ENCODE measurements at regions not wholly inside any gene's neighbourhood (a gene's known extent, or its start where the extent isn't known, plus 50 kb on each side); places are given as distances from the start of the nearest gene placed in this dataset.

DNA sequence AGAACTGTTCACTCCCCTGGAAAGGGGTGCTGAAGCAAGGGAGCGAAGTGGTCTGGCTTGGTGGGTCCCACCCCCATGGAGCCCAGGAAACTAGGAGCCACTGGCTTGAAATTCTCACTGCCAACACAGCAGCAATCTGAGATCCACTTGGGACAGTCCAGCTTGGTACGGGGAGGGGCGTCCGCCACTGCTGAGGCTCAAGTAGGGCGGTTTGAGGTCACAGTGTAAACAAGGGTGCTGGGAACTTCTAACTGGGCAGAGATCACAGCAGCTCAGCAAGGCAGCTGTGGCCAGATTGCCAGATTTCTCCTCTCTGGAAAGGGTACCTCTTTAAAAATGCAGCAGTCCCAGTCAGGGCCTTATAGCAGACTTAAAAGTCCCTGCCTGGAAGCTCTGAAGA, 53.9 kb upstream of the GALNTL6 start:
- DNase-seq = no peak

GRCh38 chr4:171751538-171751937, 61.7 kb upstream of the GALNTL6 start:
- DNase-seq = no peak

- DNase-seq = no peak
Measured at GRCh38 chr4:171746418-171746817, 66.8 kb upstream of the GALNTL6 start.

- DNase-seq = no peak
Measured at GRCh38 chr4:171742436-171742835, 70.8 kb upstream of the GALNTL6 start.

GRCh38 chr4:171727185-171727584, 86.0 kb upstream of the GALNTL6 start:
- no peak for DNase-seq

GRCh38 chr4:171721937-171722336, 91.3 kb upstream of the GALNTL6 start:
- no peak for DNase-seq

GRCh38 chr4:171719691-171720090, 93.5 kb upstream of the GALNTL6 start:
- no peak for DNase-seq

- no peak for DNase-seq
Measured at GRCh38 chr4:171718665-171719064, 94.5 kb upstream of the GALNTL6 start.

DNA sequence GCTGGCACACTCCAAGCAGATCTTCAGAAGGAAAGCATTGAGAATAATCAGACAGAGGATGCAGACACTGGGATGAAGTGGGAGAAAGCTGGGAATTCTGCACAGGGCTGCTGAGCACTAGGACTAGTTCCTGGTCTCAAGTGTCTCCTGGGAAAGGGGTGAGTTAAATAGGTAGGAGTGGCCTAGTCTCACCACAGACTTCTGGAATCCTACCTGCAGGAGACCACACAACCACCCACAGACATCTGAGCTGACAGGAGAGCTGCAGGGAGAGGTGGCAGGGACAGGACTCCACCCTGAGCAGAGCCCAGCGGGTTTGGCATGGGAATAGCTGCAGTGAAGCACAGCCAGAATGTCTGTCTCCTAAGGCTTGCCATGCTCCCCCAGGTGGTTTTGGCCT, 95.1 kb upstream of the GALNTL6 start:
- DNase-seq = no peak

DNA sequence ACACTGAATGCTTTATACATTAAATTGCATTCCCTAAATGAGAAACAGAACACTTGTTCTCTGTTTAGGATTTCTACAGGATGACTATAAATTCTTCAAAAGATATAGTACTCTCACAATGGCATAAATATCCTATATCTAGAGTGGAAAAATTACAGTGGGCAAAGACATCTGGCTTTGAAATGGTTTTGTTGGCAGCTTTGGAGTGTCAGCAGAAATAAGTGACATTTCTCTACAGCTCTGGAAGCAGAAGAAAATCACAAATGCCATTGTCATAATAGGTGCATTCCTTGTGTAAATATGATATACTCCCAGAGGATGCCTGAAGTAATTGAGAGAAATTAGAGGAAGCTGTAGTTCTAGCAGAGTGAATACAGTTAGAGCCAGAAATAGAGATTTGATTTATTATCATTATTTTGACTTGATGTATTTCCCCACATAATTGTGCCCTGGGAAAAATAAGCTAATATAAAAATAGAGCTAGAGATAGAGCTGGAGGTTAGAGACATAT, 95.9 kb upstream of the GALNTL6 start:
- peak in 1 of 3 experiments; percentile 9 for DNase-seq

- DNase-seq = no peak
Measured at GRCh38 chr4:171715973-171716372, 97.2 kb upstream of the GALNTL6 start.

DNA sequence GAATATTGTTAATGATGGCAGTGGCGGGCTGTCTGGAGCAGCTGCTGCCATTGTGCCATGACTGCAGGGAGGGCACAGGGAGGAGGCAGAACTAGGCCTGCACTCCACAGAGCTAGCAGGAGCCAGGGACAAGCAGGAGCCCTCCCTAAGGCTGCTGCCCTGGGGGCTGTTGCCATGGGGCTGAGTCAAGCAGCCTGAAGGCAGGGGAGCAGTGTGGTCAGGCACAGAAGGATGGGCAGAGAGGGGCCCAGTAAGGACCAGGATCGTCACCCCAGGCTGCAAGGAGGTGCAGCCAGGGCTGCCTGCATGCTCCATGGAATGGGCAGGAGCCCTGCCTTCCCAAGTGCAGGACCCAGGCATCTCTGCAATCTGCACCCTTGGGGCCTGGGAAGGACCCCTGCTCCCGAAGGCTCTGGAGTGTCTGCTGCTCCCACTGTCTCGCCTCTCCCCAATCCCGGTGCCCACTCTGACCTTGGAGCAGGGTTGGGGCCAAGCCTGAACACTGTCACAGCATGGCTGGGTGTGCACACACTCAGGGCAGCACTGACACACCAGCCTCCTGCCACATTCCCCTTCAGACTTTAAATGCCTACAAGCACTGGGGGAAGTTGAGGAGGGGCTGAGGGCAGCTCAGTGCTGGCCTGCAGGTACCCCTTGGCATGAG, 98.3 kb upstream of the GALNTL6 start:
- no peak for DNase-seq

- peak in 2 of 3 experiments; percentile 64 to 89 for DNase-seq
Measured at GRCh38 chr4:171710743-171711142, 102.5 kb upstream of the GALNTL6 start.

- peak in 2 of 3 experiments; percentile 4 to 43 for DNase-seq
Measured at GRCh38 chr4:171676555-171677215, 136.5 kb upstream of the GALNTL6 start.

DNA sequence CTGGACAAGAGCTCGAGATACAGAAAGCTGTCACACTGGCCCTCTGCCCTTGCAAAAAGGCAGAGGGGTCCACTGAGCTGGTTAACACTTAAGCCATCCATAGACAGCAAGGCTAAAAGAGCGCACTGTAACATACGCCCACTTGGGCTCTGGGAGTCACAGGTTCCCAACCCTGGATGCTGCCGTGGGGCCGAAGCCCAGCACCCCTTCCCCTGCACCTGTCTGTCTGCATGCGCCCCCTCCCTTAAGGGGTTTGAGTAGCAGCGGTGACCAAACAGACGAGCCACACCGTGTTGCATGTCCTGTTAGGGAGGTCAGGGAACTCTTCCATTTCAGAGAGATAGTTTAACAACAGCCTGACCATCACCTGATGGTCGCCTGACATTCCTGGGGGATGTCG, 138.4 kb upstream of the GALNTL6 start:
- DNase-seq = no peak

DNA sequence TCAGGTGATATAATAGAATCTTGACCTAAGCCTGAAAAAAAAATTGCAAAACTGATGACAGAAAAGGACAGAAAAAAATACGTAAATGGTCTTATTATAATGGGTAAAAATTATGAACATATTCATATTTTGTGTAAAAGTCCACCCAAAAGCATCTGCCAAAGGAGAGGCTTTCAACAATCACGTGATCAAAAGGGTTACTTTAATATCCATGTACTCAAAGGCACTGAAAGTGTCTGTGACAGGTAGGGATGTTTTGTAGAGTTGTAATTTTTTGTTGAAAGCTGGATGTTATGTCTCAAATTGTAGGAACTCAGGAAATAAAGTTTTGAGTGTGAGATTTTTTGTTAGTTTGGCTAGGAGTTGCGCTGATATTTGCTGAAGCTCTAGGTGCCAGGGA, 144.8 kb upstream of the GALNTL6 start:
- DNase-seq = no peak

DNA sequence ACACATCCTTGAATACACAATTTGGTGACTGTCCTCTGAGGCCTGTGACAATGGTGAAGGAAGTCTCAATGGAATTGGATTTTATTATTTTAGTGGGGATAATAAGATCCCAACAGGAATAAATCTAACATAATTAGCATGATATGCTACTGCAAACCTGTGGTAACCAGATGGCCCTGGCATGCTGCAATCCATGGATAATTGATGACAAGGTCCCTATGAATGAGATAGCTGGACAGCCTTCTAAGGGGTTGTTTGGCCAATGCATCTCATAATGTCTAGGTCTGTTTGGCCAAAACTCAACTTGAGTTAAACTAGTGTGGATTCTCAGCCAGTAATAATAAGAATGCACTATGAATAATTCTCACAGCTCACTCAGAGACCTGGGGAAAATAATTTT, 145.3 kb upstream of the GALNTL6 start:
- no peak for DNase-seq

DNA sequence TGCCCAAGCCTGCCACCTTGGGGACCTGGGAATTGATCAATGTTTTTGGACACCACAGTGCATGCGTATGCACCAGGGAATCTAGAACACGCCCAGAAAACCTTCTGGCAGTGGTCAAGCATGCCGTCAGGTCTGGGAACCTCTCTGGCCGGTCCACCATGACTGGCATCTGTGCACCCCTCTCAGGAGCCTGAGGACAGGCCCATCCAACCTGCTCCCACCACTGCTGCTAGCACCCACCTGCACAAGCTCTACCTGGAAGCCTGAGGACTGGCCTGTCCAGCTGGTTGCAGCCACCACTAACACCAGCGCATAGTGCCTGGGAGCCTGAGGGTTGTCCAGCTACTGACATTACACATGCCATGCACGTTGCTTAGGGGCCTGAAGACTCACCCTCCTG, 162.1 kb upstream of the GALNTL6 start:
- DNase-seq = no peak

- no peak for DNase-seq
Measured at GRCh38 chr4:171650543-171650942, 162.7 kb upstream of the GALNTL6 start.

GRCh38 chr4:171648926-171649325, 164.3 kb upstream of the GALNTL6 start:
- DNase-seq = no peak

DNA sequence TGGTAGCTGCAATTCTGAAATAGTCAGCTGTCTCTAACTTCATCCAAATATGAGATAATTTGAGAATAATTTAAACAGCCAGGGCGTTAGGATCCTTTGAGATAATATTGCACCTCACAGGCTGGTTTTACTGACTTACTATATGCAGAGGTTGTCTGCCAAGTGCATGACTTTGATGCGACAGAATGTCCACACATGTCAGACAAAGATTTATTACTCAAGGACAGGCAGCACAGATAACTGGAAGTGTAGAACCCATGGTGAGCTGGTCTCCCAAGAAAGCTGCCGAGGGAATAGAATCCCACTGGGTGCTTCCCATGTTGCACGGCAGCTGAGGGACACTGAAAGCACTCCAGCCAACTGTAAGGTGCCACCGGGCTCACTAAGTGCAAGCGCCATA, 166.2 kb upstream of the GALNTL6 start:
- no peak for DNase-seq

DNA sequence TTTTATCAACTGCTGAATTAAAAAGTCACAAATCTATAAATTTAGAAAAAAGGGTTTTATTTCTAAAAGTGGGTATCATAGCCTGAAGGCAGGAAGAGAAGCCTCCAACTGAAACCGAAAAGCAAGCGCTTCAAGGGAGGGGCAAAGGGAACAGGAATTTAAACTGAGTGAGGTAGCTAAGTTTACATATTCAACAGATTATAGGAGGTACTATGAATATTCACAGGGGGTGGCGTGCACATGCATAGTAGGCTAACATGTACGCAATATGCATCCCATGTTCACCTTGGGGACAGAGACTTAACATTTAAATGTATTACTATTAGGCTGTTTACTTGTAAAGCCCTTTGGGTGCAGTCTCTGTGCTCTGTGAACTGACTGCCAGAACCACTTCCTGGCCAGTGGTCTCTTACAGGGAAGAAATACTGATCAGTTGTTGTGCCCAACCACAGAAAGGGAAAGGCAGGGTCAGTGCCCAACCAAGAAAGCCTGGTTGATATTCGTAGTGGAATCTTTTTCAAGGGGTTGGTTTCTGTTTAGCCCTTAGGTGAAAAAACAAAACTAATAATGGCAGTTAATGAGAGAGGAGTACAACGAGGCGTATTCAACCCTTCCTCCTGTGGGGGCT, 168.7 kb upstream of the GALNTL6 start:
- DNase-seq = no peak

GRCh38 chr4:171639540-171639939, 173.7 kb upstream of the GALNTL6 start:
- no peak for DNase-seq

DNA sequence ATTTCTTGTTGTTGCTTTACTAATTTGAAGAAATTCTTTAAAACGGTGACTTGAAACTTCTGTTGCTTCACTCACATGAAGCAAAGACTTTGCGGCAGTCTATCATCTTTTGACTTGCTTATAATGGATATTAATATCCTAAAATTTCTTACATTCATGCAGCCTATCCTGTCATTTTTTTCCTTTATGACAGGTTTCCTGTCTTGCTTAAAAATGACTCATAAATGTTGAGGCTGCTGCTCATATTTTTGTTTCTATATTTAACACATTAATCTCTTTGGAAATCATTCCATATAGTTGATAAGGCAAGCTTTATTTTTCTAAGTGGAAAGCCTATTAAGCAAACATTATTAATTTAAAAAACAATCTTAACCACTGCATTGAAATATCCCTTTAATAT, 176.6 kb upstream of the GALNTL6 start:
- DNase-seq = no peak
